Cardiac muscle cell (in vitro differentiated cells and primary cell): ENCODE measurements at regions not wholly inside any gene's neighbourhood (a gene's known extent, or its start where the extent isn't known, plus 50 kb on each side); places are given as distances from the start of the nearest gene placed in this dataset.

Experiments
- DNase-seq, 2 donors: peaks; one replicate each; pipeline versions ENCODE4 v3.0.0 to v3.0.0-alpha.2; 2010 to 2017; ENCODE audit warnings: low read depth in 1 of 2, low spot score in 1 of 2
- H3K27ac ChIP-seq: fragments of 200-600 bp; sonication (generic); 2 replicates; pipeline ENCODE4 v1.5.1; 2016
- H3K27me3 ChIP-seq: fragments of 200-600 bp; sonication (generic); 2 replicates; pipeline ENCODE4 v1.6.0; 2016; ENCODE audit warnings: control low read depth
- H3K36me3 ChIP-seq: fragments of 200-600 bp; sonication (generic); 2 replicates; pipeline ENCODE4 v1.5.1; 2016; ENCODE audit warnings: control low read depth
- H3K4me1 ChIP-seq: fragments of 200-600 bp; sonication (generic); 2 replicates; pipeline ENCODE4 v1.8.1; 2017; ENCODE audit warnings: low read depth, mild to moderate bottlenecking, mixed run types
- H3K4me3 ChIP-seq: fragments of 200-600 bp; sonication (generic); 2 replicates; pipeline ENCODE4 v1.5.1; 2016; ENCODE audit warnings: mild to moderate bottlenecking
- H3K9me3 ChIP-seq: fragments of 200-600 bp; sonication (generic); 2 replicates; pipeline ENCODE4 v1.5.1; 2017; ENCODE audit warnings: low read depth, mild to moderate bottlenecking, control low read depth
- CTCF ChIP-seq: IDR thresholded peaks from 2 replicates; pipeline ENCODE4 v1.5.1; 2012; ENCODE audit warnings: low read depth, mild to moderate bottlenecking, low read length

- TF ChIP-seq CTCF = no peak
- no peak for DNase-seq
- H3K9me3 ChIP-seq = no peaks in the 10 kb centered on the region
These were observed 212.6 kb upstream of the ADGRL2 start for GRCh38 chr1:81588149-81588548.

GRCh38 chr1:81587426-81587825 is 213.3 kb upstream of the ADGRL2 start:
- H3K4me1 ChIP-seq = peaks cover 21% of the 10 kb centered on the region
- no peak overlapping the region for H3K4me3 ChIP-seq
- H3K36me3 ChIP-seq = no peaks in the 10 kb centered on the region
- no peaks in the 10 kb centered on the region for H3K9me3 ChIP-seq
- no peak for DNase-seq
- no peaks in the 10 kb centered on the region for H3K27me3 ChIP-seq
- no peak for TF ChIP-seq CTCF
- H3K27ac ChIP-seq = no peak overlapping the region

More at GRCh38 chr1:81588149-81588548, 212.6 kb upstream of the ADGRL2 start:
- no peaks in the 10 kb centered on the region for H3K27me3 ChIP-seq
- peaks cover 15% of the 10 kb centered on the region for H3K4me1 ChIP-seq
- no peaks in the 10 kb centered on the region for H3K36me3 ChIP-seq
- no peak overlapping the region for H3K4me3 ChIP-seq
- H3K27ac ChIP-seq = no peak overlapping the region

- Histone ChIP-seq H3K9me3 (no peaks in the 10 kb centered on the region), H3K36me3 (no peaks in the 10 kb centered on the region), H3K27ac (no peak overlapping the region), H3K27me3 (no peaks in the 10 kb centered on the region), H3K4me3 (no peak overlapping the region), H3K4me1 (peaks cover 36% of the 10 kb centered on the region)
- no peak for DNase-seq
- no peak for TF ChIP-seq CTCF
These were observed 215.4 kb upstream of the ADGRL2 start for GRCh38 chr1:81585371-81585770.

- Histone ChIP-seq H3K4me1 (peaks cover 37% of the 10 kb centered on the region), H3K9me3 (no peaks in the 10 kb centered on the region), H3K27me3 (no peaks in the 10 kb centered on the region), H3K4me3 (no peak overlapping the region), H3K36me3 (no peaks in the 10 kb centered on the region), H3K27ac (no peak overlapping the region)
- no peak for DNase-seq
- TF ChIP-seq CTCF = no peak
These were observed 216.3 kb upstream of the ADGRL2 start for GRCh38 chr1:81584398-81584797.

- no peak for DNase-seq
- Histone ChIP-seq H3K9me3 (no peaks in the 10 kb centered on the region), H3K27ac (no peak overlapping the region), H3K36me3 (no peaks in the 10 kb centered on the region), H3K27me3 (no peaks in the 10 kb centered on the region), H3K4me1 (peaks cover 37% of the 10 kb centered on the region), H3K4me3 (no peak overlapping the region)
- TF ChIP-seq CTCF = no peak
These were observed 216.9 kb upstream of the ADGRL2 start for GRCh38 chr1:81583878-81584277.

GRCh38 chr1:81582467-81582986 is 218.2 kb upstream of the ADGRL2 start:
- Histone ChIP-seq H3K27ac (peak overlapping the region; percentile 5), H3K36me3 (no peaks in the 10 kb centered on the region), H3K9me3 (no peaks in the 10 kb centered on the region), H3K4me1 (peaks cover 37% of the 10 kb centered on the region), H3K4me3 (no peak overlapping the region), H3K27me3 (no peaks in the 10 kb centered on the region)
- peak in 1 of 2 donors; percentile 72 for DNase-seq
- no peak for TF ChIP-seq CTCF
